Spleen (tissue), 7 donors: ENCODE measurements at regions not wholly inside any gene's neighbourhood (a gene's known extent, or its start where the extent isn't known, plus 50 kb on each side); places are given as distances from the start of the nearest gene placed in this dataset.

Experiments used
- POLR2A ChIP-seq, 3 donors: fragments of 450-650 bp; IDR thresholded peaks; one replicate each; pipeline ENCODE4 v1.5.1; 2017; ENCODE audit warnings: antibody characterized with exemption in 3 of 3, mild to moderate bottlenecking in 1 of 3
- POLR2AphosphoS5 ChIP-seq, 3 donors: sonication (generic); formaldehyde crosslinking; IDR thresholded peaks; one replicate each; pipeline ENCODE4 v1.5.1; 2017; ENCODE audit warnings: antibody characterized with exemption in 3 of 3
- TF ChIP-seq, protein P1 (sequence below), 11 experiments: fragments of 200-600 bp in 7 of 11; fragments of 450-650 bp in 4 of 11; sonication (generic) in 4 of 11; IDR thresholded peaks in 8 of 11; conservative IDR thresholded peaks in 3 of 11; 1 replicate in 7 of 11; 2 replicates in 4 of 11; pipeline versions ENCODE4 v1.4.0 to v1.8.0; 2016 to 2021; ENCODE audit warnings: antibody characterized with exemption in 11 of 11, inconsistent platforms in 4 of 11, mild to moderate bottlenecking in 1 of 11
- donor health status: DM: no; HTN: no; CAD: no; lungs with moderate emphysema.
- donor health status: DM: no; HTN: no; CAD: no.
- donor health status: DM: no; HTN: no; CAD: no.

DNA sequence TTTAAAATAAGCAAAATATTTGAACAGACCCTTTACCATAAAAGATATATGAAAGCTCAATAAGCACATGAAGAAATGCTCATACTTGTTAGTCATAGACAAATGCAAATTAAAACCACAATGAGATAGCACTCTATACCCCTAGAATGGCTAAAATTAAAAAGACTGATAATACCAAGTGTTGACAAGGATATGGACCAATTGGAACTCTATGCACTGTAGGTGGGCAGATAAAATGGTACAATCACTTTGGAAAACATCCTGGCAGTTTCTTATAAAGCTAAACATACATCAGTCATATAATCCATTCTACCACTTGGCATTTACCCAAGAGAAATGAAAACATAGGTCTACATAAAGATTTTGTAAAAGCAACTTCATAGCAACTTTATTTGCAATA lies 293.0 kb upstream of the TLE3 start:
- TF ChIP-seq, protein P1, sequence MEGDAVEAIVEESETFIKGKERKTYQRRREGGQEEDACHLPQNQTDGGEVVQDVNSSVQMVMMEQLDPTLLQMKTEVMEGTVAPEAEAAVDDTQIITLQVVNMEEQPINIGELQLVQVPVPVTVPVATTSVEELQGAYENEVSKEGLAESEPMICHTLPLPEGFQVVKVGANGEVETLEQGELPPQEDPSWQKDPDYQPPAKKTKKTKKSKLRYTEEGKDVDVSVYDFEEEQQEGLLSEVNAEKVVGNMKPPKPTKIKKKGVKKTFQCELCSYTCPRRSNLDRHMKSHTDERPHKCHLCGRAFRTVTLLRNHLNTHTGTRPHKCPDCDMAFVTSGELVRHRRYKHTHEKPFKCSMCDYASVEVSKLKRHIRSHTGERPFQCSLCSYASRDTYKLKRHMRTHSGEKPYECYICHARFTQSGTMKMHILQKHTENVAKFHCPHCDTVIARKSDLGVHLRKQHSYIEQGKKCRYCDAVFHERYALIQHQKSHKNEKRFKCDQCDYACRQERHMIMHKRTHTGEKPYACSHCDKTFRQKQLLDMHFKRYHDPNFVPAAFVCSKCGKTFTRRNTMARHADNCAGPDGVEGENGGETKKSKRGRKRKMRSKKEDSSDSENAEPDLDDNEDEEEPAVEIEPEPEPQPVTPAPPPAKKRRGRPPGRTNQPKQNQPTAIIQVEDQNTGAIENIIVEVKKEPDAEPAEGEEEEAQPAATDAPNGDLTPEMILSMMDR (IDR thresholded peaks at IDR 0.05 in 8 of 11, conservative IDR thresholded peaks at IDR 0.05 in 3 of 11): no peak
- no peak for TF ChIP-seq POLR2A (IDR thresholded peaks at IDR 0.05)
- TF ChIP-seq POLR2AphosphoS5 (IDR thresholded peaks at IDR 0.05): no peak
